C4-2B (cell line): ENCODE measurements at regions not wholly inside any gene's neighbourhood (a gene's known extent, or its start where the extent isn't known, plus 50 kb on each side); places are given as distances from the start of the nearest gene placed in this dataset.

Source experiments
- ZFX ChIP-seq: fragments of 450-650 bp; IDR thresholded peaks from 2 replicates; pipeline ENCODE4 v1.6.1; 2017
- TF ChIP-seq, protein P1 (sequence below): fragments of 450-650 bp; conservative IDR thresholded peaks from 2 replicates; pipeline ENCODE4 v1.5.1; 2017; ENCODE audit warnings: mild to moderate bottlenecking

DNA sequence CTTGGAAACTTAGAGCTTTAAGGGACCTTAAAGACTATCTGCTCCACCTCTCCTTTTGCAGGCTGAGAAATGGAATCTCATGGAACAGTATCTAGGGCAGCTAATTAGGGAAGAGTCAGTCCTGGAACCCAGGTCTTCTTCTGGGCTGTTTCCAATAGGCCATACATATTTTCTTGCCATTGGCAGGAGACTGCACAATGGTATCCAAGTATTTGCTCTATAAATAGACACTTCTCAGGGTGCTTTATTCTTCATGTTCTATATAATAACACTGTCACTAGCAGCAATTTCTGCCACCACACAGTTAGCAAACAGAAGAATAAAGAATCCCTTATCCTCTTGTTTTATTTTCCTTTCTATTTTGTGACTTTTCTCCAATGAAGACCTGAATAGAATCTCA is 291.7 kb downstream of the C4orf33 start:
- TF ChIP-seq, protein P1, sequence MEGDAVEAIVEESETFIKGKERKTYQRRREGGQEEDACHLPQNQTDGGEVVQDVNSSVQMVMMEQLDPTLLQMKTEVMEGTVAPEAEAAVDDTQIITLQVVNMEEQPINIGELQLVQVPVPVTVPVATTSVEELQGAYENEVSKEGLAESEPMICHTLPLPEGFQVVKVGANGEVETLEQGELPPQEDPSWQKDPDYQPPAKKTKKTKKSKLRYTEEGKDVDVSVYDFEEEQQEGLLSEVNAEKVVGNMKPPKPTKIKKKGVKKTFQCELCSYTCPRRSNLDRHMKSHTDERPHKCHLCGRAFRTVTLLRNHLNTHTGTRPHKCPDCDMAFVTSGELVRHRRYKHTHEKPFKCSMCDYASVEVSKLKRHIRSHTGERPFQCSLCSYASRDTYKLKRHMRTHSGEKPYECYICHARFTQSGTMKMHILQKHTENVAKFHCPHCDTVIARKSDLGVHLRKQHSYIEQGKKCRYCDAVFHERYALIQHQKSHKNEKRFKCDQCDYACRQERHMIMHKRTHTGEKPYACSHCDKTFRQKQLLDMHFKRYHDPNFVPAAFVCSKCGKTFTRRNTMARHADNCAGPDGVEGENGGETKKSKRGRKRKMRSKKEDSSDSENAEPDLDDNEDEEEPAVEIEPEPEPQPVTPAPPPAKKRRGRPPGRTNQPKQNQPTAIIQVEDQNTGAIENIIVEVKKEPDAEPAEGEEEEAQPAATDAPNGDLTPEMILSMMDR: no peak
- TF ChIP-seq ZFX: no peak
